M059J (cell line): ENCODE measurements at regions not wholly inside any gene's neighbourhood (a gene's known extent, or its start where the extent isn't known, plus 50 kb on each side); places are given as distances from the start of the nearest gene placed in this dataset.
A peak's percentile ranks its signal among the peaks of the same experiment; 100 is the strongest.
"Not testable (repeated sequence)": the region's sequence is repeated elsewhere in the genome, so short reads cannot be mapped to it uniquely, and the experiment has no call there.

Experiments used
- DNase-seq: peaks from one replicate; pipeline ENCODE4 v3.0.0-alpha.2; 2012; ENCODE audit warnings: low read depth

DNA sequence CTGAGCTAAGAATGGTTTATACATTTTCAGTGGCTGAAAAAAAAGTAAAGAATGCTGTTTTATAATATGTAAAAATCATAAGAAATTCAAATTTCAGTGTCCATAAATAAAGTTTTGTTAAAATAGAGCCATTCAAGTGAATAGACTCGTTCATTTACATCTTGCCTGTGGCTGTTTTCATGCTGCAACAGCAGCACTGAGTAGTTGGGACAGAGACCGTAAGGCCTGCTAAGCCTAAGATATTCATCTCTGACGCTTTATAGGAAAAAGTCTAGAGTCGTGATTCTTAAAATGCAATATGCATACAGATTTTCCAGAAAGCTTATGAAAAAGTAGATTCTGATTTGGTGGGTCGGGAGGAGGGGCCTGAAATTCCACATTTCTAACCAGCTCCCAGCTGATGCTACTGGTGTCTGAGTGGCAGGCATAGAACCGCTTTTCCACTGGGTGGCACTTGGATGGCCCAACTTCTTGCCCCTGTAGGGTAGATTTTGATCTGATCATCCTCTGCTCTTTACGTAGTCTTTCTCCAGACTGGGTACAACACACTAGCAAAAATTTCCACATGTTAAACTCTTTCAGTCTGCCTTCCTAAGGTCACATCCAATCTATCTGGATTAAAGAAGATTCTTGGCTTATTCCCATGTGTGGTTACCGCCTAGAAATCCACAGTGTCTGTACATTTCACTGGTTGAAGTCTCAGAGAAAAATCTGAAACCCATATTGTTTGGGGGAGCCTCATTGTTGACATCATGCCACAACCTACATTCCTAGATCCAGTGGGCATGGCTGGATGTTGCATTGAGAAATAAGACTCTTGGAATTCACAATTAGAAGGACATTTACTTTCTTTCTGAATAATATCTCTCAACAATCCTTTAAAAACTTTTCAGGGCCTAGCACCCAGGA is 151.2 kb downstream of the C12orf75 start:
- no peak for DNase-seq

DNA sequence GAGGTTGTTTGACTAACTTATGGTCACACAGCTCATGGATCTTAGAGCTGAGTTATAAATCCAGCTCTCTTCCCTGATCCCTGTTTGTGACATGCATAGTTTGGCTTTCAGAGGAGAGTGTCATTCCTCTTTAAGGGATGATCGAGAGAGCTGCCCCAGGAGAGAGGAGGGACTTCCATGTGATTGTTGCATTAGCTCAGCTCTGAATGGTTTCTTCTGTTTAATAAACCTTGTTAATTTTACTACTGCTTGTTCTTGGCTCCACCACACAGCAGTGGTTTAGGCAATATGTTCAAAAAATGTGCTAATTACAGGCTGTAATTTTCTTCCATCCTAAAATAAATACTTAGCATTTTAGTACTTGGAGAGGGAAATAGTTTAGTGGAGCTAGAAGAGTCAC is 152.5 kb downstream of the C12orf75 start:
- DNase-seq: no peak

DNA sequence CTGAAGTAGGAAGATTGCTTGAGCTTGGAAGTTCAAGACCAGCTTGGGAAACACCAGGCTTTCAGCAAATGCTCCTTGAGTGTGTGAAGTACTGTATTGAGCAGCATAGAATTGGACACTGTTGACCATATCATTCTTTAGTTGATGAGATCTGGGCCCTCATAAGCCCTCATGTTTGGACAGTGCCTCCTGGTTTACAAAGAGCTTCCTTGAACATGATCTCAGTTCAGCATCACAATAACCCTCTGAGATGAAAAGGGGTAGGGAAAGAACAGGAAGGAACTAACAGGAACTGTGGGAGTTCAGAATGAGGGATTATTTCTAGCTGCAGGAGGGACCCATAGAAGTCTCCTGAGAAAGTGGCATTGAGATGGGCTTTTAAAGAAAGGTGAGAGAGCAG is 153.2 kb downstream of the C12orf75 start:
- DNase-seq: no peak

DNA sequence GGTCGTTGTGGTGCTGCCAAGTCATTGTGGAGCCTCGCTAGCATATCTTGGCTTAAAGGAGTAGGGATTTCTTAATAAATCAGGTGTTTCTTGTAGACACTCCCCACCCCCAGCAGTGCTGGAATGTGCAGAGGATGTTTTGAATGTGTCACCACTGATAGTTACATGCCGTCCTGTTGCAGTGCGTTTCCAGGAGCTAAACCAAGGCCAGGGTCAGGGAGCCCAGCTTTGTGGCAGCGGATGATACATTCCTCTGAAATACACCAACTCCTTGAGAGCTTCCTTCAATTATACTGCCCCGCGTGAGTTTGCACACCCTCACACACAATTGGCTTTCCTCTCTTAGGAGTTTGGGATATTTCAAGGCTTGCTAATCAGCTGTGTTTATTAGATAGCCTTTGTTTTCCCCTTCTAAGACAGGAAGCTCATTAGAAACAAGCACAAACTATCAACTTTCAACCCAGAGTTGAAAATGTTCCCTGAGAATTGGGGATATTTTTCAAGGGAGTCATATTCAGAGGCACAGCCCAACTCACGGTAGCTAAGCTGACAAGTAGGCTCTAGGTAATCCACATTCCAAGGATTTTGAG is 154.9 kb downstream of the C12orf75 start:
- peak; percentile 90 for DNase-seq

DNA sequence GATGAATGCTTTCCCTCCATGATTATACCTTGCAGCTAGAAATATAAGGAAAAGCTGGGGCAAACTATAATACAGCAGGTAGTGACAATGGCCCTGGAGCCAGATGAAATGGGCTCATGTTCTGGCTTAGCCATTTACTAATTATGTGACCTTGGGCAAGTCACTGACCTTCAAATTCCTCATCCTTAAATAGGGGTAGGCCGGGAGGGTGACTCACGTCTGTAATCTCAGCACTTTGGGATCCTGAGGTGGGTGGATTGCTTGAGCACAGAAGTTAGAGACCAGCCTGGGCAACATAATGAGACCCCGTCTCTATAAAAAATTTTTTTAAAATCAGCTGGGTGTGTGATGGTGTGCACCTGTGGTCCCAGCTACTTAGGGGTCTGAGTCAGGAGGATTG is 155.4 kb downstream of the C12orf75 start:
- no peak for DNase-seq

DNA sequence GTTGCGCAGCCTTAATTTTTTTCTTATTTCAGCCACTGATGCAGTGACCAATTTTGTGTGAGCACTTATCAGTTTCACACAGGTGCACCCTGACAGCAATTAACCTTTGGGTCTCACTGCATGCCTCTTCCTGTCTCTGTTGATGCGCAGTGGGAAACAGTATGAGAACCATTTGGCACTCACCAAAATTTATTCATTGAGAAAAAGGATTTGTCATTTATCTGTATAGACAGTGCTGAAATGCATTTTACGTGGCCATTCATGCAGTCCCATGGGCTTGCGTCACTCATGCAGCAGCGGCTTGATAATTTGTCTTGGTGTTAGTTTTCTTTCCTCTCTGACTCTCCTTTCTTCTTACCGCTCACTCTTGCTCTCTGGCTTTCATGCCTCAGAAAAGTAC is 157.5 kb downstream of the C12orf75 start:
- no peak for DNase-seq

DNA sequence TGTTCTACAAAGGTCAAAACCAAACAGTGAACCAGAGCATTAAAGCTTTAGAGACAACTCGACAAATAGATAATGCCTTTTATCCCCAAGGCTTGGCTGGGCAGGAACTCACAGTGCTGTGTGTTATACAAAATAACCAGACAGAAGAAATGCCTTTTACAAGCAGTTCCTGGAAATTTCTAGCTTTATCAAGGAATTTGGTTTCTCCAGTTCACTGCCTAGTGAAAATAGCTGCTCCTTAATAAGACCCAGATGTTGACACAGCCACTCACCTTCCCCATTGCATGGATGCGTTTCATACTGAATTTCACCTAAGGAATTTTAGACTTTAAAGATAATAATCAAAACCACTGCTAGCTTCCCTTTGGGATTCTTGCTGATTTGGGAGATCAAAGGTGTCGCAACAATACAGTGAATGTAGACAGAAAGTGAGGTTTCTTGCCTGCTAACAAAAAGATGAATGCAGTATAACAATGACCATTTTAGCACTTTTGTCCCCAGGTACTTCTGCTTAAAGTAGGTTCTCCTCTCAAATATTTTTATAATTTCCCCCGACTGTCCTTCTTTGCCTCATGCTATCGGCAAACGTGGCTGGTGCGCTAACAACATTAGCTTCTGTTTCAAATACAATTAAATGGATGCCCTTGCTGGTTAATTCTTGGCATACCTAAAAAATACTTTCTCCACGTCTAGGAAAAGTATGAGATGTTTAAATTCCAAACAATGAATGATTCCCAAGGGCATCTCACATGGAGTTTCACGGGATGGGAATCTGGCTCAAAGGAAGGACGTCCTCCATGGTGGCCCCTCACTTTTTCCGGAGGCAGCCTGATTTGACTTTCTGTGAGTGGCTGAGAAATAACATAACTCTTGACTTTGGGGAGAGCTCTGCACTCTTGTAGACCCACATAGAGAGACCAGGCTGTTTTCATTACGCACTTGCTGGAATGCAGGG is 162.4 kb downstream of the C12orf75 start:
- peak; percentile 73 for DNase-seq

DNA sequence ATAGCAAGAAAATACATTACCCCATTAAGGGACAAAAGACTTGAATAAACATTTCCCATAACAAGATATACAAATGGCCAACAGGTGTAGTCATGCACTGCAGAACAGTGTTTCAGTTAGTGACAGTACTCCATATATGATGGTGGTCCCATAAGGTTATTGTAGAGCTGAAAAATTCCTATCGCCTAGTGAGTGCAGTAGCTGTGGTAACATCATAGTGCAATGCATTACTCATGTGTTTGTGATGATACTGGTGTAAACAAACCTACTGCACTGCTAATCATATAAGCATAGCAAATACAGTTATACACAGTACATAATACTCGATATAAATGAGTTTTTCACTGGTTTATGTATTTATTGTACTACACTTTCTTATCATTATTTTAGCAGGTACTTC is 168.7 kb downstream of the C12orf75 start:
- DNase-seq: no peak

DNA sequence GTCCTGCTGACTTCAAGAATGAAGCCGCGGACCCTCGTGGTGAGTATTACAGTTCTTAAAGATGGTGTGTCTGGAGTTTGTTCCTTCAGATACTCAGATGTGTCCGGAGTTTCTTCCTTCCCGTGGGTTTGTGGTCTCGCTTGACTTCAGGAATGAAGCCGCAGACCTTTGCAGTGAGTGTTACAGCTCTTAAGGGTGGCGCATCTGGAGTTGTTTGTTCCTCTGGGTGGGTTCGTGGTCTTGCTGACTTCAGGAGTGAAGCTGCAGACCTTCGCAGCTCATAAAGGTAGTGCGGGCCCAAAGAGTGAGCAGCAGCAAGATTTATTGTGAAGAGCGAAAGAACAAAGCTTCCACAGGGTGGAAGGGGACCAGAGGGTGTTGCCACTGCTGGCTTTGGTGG is 170.2 kb downstream of the C12orf75 start:
- not testable (repeated sequence) for DNase-seq

DNA sequence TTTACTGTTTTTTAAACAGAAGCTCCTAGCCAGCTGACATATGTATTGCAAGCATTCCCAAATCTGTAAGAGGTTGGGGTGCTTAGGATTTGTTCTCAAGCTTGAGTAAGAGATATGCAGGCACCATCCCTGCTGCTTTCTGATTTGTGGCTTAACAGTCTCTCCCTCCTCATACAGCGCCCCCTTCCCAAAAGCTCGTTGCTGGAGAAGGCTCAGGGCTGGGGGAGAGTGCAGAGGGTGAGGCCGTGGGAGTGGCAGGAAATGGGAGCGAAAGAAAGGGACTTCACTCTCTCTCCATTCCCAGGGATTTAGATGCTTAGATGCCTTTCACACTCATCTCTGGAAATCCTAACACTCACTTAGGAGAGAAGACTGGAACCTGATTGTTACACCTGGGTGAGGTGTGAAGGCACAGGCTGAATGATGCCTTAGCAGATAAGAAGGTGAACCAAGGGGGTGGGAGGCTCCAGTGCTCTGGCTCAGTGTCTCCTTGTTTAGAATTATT is 172.0 kb downstream of the C12orf75 start:
- DNase-seq: no peak

DNA sequence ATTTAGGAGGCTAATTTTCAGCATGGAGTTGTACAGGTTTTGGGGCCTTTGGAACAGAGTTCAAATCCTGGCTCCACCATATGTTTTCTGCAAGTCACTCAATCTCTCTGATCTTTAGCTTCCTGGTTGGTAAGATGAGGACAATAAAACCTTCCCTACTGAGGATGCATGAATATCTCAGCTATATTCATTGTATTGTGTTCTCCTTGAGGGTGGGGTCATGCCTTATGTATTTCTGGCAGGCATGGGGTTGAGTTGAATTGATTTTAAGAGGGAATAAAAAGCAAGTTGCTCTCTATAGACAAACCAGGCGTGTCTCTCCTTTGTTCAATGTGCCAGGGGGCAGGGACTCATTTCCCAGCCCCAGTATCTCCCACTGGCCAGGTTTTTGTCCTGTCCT is 173.1 kb downstream of the C12orf75 start:
- no peak for DNase-seq

DNA sequence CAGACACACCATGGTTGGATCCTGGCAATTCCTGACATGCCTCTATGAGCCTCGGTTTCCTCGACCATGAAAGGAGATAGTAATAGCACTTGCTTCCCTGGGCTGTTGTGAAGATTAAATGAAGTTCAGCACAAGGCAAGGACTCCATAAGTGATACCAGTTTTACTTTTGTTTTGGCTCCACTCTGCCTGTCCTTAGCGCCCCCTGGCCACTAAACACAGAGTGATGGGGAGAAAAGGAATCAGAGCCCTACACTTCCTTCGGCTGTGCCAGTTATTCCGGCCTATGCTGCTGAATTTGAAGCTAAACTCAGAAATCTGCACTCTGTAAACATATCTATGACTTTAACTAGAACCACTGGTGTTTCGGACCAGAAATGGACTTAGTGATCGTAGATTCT is 173.8 kb downstream of the C12orf75 start:
- DNase-seq: no peak

DNA sequence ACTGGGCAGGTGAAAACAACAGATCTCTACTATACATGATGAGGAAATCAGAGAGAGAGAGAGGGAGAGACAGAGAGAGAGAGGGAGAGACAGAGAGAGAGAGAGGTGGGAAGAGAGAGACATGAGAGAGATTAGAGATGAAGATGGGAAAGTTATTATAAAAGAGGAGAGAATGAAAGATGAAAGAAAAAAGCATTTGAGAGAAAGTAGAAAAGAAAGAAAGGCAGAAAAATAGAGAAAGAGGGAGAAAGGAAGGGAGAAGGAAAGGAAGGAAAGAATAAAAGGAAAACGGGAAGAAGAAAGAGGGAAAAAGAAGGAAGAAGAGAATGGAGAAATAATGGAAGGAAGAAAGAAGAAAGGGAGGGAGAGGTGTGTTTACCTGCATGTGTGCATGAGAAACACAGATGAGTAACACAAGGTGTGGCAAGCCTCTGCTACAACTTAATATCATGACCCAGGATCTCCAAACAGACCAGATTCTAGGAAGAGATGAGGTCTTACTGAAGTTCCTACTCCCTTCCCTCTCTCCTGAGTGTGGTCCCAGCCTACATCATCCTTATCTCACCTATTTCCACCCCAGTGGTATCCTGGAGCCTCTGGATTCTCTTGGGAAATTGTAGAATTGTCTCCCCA is 176.3 kb downstream of the C12orf75 start:
- no peak for DNase-seq

DNA sequence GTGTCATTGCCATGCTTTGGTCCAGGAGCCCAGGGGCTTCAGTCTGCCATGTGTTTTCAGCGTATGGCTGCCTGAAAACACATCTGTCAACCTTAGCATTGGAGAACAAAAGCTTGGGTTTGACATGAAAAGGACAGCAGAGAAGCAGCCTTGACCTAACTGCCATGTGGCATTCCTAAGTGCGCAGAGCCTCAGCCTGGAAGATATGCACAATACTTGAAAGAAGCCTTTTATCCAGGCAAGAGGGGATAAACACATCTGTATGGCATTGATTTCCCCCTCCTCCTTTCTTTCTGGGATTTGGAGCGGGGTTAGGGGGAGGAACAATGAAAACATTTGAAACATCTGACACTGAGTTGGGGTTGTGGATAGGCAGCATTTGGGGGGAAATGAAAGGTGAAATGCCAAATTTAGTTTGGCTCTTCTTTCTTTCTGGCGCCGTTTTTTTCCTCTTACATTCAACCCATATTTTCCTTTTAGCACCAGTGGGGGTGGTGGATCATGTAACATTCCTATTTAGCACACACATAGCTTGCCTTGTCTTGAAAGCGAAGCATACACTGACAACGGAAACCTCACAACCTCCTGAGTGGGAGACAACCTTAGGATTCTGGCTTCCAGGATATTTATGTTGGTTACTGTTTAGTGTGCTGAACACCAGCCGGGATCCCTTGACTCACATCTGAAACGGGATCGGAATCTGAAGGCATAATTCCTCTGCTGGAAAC is 177.0 kb downstream of the C12orf75 start:
- DNase-seq: no peak

DNA sequence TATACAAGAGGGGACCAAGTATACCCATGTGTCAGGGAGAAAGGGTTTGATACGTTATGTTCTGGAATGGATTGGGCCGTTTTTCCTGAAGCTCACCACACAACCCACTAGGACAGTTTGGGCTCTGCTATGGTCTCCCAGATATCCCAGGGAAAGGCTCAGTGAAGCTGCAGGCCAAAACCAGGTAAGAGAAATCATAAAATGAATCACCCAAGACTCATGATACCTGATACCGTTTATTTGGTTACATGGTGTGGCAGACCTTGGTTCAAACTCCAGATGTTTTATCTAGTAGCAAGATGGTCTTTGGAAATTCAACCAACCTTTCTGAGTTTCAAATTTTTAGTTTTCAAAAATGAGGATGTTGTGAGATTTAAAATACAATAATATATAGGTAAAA is 177.6 kb downstream of the C12orf75 start:
- DNase-seq: no peak

DNA sequence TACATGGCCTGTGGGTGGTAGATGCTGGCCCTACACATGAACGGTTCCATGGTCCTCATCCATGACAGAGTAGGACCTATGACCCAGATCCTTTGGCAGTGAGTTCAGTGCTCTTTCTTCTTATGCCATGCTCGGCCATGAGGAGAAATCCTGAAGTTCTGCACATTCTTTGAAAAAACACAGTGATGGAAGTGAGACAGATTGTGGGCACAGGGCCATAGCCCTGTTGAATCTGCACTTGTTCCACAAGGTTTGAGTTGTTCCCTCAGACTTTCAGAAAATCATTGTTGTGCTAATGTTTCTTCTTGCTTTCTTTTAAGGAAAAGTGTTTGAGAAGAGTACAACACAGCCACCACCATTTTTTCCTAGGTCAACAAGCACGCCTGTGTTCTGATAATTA is 180.0 kb downstream of the C12orf75 start:
- no peak for DNase-seq

DNA sequence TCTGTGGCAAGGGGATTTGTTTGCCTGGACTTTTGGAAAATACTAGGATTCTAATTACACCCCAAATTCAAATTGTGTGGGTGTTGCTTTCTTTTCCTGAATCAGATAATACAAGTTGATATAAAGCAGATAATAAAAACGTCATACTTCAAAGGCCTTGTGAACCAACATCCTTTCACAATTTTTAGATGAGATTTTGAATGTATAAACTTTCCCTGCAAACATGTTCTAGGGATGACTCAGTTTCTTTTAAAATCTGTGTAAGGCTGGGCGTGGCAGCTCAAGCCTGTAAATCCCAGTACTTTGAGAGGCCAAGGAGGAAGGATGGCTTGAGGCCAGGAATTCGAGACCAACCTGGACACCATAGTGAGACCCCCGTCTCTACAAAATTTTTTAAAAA is 182.4 kb downstream of the C12orf75 start:
- DNase-seq: not testable (repeated sequence)

DNA sequence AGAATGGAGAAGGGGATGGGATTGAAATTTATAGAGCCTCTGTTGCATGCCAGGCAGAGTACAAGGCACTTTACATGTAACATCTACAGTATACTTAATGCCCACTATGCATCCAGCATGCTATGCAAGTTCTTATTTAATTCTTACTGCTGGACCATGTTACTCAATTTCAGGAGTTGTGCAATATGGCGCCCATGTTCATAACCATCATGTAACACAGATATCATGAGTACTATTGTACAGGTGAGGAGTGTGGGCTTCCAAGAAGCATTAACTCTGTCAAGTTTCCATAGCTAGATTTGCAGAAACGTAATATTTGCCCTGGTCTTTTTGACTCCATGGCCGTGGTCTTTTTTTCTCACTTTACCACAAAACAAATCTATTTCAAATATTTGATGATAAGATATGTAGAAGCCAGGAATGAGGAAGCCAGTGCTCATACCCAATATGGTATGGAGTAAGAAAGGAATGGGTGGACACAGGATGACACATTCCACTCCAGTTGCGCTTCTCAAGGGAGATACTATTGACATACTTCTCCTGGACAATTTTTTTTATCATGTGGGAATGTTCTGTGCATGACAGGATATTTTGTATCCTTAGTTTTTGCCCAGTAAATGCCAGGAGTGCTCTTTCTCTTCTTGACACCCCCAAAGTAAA is 191.8 kb downstream of the C12orf75 start:
- peak; percentile 11 for DNase-seq

DNA sequence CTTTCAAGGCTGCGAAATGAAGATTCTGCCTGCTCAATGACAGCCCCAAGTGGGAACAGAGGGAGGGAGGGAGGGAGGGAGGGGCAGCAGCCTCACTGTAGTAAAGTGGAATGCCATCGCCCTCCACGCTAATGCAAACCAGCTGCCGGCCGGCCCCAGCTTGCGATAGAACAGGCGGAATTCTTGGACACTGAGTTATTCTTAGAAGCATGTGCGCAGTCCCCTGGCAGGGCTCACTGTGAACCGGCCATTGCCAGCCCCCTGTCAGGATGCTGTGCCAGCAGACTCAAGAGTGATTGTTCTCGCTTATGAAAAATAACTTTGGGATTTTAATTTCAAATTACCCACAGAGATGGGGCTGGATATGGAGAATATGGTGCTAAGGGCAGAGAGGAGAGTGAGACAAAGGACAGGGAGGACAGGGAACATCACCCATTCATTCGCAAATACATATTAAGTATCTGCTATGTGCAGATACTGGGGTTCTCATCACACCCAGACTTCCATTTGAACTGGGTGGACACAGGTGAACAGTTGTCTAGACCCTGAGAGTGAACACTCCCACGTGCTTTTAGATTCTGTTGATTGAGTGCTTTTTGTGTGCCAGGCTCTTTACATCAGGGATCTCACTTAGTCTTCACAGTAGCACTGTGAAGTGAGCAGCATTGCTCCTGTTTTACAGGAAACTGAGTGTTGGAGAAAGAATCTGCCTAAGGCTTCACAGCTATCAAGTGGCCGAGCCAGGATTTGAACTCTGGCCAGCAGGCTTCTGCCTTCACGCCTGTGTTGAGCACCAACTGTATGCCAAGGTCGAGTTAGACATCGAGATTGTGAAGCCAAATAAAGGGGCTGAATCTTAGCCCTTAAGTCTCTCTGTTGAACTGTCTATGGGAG is 192.9 kb downstream of the C12orf75 start:
- peak; percentile 52 for DNase-seq
